HG03280 (cell line): ENCODE measurements at regions not wholly inside any gene's neighbourhood (a gene's known extent, or its start where the extent isn't known, plus 50 kb on each side); places are given as distances from the start of the nearest gene placed in this dataset.

Experiments used
- ATAC-seq: cut with Tn5 transposase; IDR thresholded peaks from one replicate; pipeline ENCODE4 v1.9.1; 2021; ENCODE audit warnings: mild to moderate bottlenecking, moderate library complexity; ENCODE audit not compliant: unreplicated experiment

DNA sequence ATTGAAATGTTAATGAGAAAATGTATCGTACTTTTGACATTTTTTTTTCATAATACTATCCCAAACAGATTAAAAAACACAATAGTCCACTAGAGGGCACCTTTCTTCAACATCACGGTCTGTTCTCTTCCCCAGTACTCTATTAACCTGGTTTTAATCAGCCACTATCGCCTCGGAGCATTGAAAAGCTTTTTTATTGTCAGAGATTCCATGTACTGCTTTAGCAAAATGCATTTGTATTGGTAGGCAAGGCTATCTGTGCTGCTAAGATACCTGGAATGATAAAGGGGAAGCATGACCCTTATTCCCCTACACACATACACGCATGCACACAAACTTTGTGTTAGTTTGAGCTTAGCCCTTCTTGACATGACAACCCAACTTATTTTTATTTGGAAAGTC, 160.1 kb upstream of the IL12A start:
- ATAC-seq = no peak

- ATAC-seq = no peak
Measured at GRCh38 chr3:159829056-159829455, 159.6 kb upstream of the IL12A start.

DNA sequence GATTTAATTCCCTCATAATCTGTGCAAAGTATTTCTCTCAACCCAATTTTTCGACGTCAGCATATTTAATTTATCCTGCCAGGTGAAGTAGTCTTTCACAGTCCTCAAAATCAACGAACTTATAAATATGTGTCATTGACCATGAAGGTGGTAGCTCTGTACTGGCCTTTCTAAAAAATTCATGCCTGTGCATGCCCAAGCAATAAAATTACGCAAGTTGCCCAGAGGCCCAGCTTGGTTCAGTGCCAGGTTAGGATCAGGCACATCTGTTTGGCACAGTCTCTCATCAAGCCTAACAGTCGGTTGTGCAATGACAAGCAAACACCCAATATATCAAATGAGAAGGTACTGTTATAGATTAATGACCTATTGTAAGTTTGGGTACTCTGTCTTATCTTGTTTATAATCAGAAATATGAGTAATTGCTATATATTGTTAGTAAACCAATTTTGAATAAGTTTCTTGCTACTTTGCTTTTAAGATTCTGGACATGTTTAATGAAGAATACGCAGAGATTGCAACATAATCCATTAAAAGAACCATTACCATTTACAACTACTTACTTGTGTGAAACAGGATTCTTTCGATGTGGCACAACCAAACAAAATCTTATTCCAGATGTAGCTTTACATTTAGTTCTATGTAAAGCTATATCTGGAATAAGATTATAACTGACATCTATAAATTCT, 159.0 kb upstream of the IL12A start:
- no peak for ATAC-seq

DNA sequence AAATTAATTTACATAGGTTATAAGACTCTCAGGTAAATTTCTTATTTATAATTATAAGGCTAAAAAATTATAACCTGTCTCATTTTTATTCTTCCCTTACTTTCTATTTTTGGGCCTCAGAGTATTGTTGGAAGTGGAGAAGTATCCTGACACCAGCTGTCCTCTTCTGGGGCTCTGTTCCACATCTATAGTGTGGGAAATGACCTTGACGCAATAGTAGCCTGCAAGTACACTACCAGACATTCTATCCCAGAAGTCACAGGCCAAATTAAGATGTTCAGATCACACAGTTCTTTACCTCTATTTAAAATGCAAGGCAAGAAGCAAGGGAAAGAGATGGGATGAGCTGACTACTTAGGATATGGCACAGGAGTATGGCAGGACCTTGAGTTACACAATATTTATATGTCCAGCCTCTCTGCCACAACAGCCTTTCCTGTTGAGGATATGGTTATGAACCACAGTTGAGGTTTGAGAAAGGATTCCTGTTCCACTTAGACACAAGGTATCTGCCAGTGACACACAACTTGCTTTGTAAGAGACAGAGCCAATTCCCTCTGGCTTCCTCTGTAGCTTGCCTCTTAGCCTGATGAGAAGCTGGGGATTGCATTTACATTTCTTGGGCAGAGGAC, 158.0 kb upstream of the IL12A start:
- ATAC-seq = no peak

- ATAC-seq = peak; percentile 34
Measured at GRCh38 chr3:159831466-159831865, 157.2 kb upstream of the IL12A start.

GRCh38 chr3:159832024-159832423, 156.6 kb upstream of the IL12A start:
- ATAC-seq = peak; percentile 66

DNA sequence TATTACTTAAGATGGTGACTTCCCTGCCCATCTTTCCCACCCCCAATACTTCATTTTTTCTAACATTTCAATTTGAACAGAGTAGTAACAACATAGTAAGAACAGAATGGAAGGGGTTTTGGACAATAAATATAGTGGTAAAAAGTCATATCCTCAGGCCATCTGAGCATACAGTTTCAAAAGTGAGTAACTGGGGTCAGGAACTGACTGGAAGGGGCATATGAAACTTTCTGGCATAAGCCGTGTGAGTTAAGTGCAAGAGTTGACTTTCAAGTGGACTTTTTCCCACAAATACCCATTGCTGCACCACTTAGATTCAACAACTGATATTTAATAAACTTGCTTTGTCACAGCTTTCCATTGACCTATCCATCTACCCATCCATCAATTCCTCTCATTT, 153.5 kb upstream of the IL12A start:
- ATAC-seq = no peak

DNA sequence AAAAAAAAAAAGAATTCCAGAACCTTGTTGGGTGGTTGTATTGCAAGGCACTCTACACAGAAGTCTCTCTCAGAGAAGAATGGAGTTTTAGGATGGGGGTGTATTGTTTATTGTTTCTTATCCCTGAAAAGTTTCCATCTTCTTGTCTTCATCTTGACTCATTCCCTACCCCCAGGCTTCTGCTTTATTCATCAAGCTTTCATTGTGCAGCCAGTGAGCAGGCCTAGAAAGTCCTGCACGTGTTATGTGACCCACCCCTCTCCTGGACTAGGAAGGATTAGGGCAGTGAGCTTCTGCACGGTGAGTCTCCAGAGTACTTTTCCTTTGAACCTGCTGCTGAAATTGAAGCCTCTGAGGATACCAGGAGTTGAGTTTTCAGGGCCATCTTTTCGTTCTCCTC, 150.9 kb upstream of the IL12A start:
- ATAC-seq = no peak

GRCh38 chr3:159838938-159839337, 149.7 kb upstream of the IL12A start:
- ATAC-seq = no peak

- ATAC-seq = no peak
Measured at GRCh38 chr3:159839561-159840379, 148.9 kb upstream of the IL12A start, which contains the start of gene SCHIP1. SCHIP1 (plus strand) TSS chr3:159839861.

- no peak for ATAC-seq
Measured at GRCh38 chr3:159840703-159841299, 147.8 kb upstream of the IL12A start.

- ATAC-seq = no peak
Measured at GRCh38 chr3:159841766-159842165, 146.9 kb upstream of the IL12A start.

DNA sequence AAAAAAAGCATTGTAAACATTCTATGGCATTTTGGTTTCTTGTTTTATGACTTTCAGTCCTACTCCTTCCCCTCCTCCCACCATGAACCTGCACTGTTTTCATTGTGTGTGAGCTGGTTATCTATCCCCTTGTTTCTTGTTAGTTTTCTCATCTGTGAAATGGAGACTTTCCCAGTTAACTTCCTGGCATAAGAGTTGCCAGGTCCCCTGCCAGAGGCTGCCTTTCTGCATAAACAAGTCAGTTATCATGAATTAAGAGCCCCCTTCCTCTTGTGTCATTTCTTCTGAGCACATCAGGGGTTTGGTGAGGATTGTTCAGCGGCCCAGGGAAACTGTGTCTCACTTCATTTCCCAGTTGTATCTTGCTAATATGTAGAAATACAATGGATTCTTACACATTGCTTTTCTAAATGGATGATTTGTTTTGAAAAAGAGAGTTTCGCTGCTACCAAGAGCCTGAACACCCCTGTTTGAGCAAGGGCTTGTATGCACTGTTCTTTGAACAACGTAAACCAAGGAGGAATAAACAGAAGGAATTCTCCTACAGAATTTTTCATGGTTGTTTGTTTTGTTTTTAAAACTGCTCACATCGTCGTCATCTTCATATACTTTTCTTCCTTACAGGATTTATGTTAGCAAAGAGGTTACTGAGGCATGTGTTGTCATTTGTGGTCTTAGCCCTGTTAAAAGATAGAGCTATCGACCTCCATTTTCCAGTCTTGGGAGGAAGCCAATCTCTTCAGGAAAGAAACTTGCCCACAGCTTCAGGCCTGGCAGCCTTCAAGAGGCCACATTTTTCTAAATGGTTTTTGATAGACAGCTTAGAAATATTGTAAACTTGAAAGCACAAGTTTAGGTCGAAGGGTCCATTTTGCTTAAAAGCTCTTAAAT, 144.6 kb upstream of the IL12A start:
- no peak for ATAC-seq

- ATAC-seq = no peak
Measured at GRCh38 chr3:159844801-159845261, 143.8 kb upstream of the IL12A start.

DNA sequence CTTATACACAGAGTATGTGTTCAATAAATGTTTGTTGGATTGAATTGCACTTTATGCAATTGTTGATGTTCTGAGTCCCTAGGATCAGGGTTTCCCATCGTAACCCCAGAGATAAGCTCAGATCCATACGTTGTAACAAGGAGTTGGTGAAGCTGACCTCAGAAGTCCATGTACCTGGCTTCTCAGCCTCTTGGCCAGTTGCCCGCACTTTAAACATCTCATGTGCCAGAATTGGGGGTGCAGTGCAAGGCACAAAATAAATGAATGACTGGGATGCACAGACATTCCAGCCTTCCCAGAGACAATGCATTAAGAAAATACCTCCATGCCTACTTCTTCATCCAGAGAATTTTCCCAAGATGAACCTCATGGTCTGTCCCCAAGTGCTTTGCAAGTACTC, 142.9 kb upstream of the IL12A start:
- no peak for ATAC-seq

DNA sequence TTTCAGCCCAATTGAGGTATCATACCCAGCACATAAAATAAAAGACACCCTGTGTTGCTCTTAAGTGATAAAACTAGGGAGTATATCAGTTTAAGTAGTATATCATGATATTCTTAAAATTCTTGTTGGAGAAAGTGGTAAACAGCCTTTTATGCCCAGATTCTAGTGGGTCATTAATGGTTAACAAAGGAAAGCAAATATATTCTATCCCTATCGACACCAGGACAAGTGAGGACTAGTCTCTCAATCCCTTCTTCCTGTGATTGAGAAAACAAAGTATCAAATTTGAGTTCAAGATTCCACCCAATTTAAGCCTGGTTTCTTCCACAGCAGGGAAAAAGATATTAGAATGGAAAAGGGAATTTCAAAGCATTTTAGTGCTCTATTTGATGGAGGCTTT, 142.4 kb upstream of the IL12A start:
- no peak for ATAC-seq

DNA sequence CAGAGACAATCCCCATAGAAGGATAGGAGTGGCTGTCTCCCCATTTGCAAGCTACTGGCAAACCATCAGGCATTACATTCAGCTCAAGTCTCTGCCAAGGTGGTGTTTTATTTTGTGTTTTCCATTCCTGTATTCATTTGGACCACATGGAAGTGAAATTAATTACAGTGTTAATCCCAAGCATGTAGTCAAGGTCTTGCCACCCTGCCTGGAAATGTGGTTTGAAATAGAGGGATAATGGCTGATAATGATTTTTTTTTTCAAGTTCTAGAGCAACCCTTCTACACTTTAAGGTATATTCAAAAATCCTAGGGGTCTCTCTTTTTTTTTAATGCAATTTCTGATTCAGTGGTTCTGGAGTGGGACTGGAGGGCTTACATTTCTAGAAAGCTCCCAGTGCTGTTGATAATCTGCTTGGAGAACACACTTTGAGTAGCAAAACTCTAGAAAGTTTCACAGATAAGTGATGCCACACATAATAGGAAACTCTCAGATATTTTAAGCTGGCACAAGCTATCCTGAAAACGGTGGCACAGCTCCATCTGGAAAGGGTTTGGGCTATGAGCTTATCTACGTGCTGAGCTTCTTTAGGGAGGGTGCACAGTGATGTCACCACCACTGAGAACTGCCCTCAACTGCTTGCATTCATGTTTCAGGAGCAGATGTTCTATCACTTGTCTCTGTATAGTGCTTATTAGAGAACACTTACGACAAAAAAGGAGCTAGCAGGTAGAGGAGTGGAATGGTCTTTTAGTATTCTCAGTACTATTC, 140.1 kb upstream of the IL12A start:
- ATAC-seq = no peak

GRCh38 chr3:159850481-159850880, 138.2 kb upstream of the IL12A start:
- ATAC-seq = no peak

- ATAC-seq = no peak
Measured at GRCh38 chr3:159852266-159852665, 136.4 kb upstream of the IL12A start.
